Stimulated activated CD8-positive, alpha-beta memory T cell treated with anti-CD3 and anti-CD28 coated beads, Interleukin-12 subunit alpha, Interleukin-12 subunit beta, amount 100 ng/mL, for 24 hours (primary cell): ENCODE measurements at regions not wholly inside any gene's neighbourhood (a gene's known extent, or its start where the extent isn't known, plus 50 kb on each side); places are given as distances from the start of the nearest gene placed in this dataset.

Experiments used
- DNase-seq: peaks from one replicate; pipeline ENCODE4 v3.0.0-alpha.2; 2020; ENCODE audit errors: extremely low read depth

- no peak for DNase-seq
Observed at GRCh38 chr6:163811317-163811716, 396.8 kb downstream of the QKI start.

- no peak for DNase-seq
Observed at GRCh38 chr6:163809364-163809763, 394.8 kb downstream of the QKI start.

DNA sequence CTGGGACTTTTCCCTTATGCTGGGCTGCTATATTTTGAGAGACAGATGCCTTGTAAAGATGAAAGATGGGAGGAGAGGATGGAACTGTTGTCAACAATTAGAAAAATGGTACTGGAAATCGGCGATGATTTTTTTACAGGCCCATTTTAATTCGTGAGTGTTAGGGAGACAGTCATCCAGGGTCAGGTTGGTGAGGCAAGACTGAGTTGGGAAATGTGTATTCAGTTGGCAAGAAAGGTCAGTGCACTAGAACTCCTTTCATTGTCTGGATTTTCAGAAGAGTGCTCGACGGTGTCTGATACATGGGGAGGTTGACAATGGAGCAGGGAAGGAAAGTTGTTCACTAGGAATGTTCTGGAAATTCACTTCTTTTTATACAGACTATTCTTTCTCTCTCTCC, 394.4 kb downstream of the QKI start:
- DNase-seq, result no peak

GRCh38 chr6:163808231-163808630, 393.7 kb downstream of the QKI start:
- DNase-seq, result no peak

GRCh38 chr6:163806755-163807499, 392.4 kb downstream of the QKI start:
- no peak for DNase-seq

DNA sequence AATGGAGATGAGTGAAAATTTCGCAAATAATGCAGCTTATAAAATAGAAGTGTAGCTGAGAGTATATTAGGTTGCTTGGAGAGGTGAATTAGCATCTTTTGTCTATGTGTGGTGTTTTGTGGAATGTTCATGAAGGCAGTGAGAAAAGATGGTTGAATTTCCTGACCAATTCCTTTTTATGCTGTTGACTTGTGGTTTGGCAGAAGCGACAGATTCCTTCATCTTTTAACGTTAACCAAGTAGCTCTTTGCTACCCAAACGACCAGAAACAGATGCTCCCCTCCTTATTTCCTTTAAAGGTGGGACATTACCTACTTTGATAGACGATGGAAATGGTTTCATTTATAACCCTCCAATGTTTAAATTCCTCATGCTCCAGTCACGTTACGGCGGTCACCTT, 390.5 kb downstream of the QKI start:
- no peak for DNase-seq

GRCh38 chr6:163802267-163802666, 387.7 kb downstream of the QKI start:
- DNase-seq, result no peak

DNA sequence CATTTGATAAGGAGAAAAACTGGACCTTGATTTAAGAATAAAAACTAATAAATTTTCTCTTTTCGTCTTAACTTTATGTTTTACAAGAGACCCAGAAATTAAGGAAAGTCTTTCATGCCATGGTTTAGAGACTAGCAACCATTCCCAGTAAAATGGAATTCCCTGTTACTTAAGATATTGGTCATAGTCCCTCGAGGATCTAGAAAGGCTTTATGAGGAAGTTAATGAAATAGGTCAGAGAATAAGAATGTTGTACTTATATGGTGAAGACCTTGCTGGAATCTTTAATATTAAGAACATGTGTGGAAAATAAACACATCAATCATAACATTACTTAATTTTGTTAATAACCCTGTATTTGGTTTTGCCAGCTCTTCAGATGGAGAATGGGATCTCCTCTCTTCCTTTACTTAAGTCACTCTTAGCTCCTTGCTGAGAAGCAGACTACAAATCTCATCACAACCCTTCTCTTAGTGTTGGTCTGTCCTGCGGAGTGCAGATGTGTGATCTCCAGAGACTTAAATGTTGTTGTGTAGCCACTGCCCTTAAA, 382.9 kb downstream of the QKI start:
- DNase-seq, result no peak

DNA sequence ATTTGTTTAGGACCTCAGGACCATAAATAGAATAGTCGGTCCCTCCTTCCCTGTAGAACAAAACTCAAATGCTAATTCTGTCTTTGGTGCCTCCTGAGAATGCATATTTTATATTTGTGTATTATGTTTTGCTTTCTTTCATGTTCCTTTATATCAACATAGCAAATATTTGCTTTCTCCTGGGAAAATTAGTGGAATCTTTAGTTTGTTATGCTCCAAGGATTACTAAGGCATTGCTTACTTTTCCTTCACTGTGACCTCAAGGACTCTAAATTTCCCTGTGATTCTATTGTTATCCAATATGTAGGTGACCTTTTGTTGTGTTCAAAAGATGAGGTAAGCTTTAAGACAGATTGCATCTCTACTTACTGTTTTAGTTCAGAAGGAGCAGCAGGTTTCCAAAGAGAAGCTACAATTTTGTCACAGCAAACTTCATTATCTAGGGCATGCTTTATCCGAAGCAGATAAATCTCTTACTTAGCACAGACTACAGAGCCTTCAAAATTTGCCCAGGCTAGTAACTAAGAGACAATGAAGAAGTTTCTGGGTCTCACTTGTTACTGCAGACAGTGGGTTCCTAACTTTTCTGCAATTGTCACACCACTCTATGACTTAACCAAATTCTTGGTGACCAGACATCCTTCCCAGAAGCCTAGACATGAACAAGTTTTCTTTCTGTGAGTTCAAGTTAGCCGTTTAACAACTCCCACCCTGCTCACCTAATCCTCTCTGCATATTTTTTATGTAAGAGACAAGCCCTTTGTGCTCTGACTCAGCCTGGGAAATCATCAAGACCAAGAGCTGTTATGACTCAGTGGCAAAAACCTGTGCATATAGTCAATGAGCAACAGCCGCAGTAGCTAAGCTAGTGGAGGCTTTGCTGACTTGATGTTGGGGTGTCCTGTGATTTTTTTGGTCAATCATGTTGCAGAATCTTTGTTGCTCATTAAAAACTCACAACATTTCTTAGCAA, 378.8 kb downstream of the QKI start:
- no peak for DNase-seq

GRCh38 chr6:163790266-163790840, 375.8 kb downstream of the QKI start:
- DNase-seq, result no peak

DNA sequence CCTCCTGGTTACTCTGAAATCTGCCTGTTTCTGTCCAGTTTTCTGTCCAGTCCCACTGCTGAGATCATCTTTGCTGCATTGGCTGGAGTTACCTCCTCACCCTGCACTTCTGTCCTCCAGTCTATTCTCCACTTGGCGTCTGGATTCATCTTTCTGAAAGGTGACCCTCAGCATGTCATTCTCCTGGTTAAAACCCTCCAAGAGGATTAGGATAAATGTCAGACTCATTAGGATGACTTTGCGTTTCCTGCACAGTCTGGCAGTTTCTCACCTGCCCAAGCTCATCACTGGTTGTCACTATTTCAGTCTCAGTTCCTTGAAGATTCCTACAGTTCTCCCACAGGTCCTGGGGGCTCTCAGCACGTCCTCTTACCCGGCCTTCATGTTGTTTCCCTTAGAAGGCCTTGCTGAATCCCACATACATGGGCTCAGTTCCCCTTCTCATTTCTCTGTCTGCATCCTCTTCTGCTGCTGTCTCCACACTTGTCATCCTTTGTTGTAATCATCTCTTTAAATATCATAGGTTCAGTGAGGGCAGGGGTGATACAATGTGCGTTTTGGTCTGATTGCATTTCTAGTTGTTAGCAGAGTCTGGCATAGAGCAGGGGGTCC, 374.8 kb downstream of the QKI start:
- no peak for DNase-seq

DNA sequence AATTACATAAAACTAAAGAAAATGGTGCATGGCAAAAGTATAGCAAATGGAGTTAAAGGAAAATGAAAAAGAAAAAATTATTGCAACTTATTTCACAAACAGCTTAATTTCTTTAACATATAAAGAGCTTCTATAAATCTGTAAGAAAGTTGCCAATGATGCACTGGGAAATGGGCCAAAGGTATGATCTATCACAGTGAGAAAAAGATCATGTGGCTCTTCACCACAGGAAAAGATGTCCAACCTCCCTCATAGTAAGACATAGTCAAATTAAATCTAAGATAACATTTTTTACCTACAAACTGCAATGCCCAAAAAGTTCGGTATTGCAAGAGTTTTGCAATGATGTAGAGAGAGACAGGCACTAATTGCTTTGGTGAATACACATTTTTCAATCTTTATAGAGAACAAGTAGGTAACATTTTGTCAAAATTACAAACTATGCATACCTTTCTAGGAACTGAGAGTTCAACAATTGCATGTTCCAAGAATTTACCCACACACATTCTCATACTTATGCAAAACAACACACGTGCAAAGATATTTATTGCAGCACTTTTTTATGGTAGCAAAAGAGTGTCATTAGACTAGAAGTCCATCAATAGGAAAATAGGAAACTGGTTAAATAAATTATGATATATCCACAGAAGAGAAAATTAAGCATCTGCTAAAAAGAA, 372.6 kb downstream of the QKI start:
- DNase-seq, result no peak

- DNase-seq, result no peak
Observed at GRCh38 chr6:163782436-163783003, 368.0 kb downstream of the QKI start.

GRCh38 chr6:163780994-163781393, 366.5 kb downstream of the QKI start:
- DNase-seq, result no peak

DNA sequence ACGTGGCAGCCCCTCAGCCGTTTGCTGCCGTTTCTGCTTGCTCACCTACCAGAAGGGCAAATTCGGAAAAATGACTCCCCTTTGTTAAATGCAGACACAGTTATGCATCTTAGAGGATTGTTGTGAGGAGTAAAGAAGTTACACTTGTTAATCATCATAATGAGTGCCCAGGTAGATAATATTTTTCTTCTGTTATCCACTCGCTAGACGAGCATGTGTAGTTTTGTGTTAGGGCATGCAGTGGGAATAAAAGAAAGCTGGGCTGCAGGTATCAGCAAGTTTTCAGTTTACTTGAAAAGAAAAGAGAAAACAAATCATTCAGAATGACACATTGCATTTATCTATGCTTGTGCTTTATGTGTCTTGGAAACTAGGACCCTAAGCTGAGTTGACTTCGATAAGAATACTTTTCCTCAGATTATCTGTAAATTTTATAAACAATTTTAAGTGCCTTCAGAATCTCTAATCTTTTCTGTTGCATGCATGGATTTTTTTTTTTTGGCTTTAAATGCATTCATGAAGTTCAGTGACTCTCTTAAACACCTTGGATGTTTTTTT, 365.3 kb downstream of the QKI start:
- DNase-seq, result no peak

- DNase-seq, result no peak
Observed at GRCh38 chr6:163777716-163778115, 363.2 kb downstream of the QKI start.

GRCh38 chr6:163776906-163777686, 362.6 kb downstream of the QKI start:
- DNase-seq, result no peak

GRCh38 chr6:163776196-163776905, 361.8 kb downstream of the QKI start:
- DNase-seq, result no peak

DNA sequence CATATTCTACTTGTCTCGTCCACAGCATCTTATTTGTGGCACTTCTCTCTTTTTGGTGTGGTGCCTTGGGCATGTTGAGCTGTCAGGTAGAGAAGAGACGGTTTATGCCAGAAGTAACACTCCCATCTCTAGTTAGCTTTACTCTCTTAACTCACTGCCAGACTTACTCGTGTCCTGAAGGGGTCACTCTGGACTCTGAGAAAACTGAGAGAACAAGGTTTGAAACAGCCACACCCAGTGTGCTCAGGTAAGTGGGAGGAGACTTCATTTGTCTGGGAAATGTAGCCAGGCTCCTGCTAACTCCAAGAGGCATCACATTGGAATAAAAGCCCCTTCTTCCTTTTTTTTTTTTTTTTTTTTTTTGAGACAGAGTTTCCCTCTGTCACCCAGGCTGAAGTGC, 360.8 kb downstream of the QKI start:
- no peak for DNase-seq
